ENCODE measurements at regions not wholly inside any gene's neighbourhood (a gene's known extent, or its start where the extent isn't known, plus 50 kb on each side); places are given as distances from the start of the nearest gene placed in this dataset.

DNA sequence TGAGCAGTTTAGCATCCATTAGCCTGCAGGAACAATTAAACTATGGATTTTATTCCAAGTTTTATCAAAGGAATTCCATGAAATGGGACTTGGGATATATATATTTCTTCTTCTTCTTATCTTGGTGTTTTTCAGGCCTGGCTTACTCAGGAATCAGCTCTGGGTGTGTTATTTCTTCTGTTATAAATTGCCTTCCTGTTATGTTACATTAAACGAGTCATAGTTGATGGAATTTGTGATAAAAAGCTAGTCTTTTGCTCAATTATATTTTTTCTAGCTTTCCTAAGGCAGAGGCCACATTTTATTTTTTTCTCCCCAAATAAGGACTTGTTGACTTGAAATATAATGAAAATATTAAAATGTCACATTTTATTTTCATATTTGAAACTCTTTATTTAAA, 141.3 kb downstream of the EPC1 start:
- TF ChIP-seq, protein P1, sequence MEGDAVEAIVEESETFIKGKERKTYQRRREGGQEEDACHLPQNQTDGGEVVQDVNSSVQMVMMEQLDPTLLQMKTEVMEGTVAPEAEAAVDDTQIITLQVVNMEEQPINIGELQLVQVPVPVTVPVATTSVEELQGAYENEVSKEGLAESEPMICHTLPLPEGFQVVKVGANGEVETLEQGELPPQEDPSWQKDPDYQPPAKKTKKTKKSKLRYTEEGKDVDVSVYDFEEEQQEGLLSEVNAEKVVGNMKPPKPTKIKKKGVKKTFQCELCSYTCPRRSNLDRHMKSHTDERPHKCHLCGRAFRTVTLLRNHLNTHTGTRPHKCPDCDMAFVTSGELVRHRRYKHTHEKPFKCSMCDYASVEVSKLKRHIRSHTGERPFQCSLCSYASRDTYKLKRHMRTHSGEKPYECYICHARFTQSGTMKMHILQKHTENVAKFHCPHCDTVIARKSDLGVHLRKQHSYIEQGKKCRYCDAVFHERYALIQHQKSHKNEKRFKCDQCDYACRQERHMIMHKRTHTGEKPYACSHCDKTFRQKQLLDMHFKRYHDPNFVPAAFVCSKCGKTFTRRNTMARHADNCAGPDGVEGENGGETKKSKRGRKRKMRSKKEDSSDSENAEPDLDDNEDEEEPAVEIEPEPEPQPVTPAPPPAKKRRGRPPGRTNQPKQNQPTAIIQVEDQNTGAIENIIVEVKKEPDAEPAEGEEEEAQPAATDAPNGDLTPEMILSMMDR (IDR thresholded peaks at IDR 0.05; ENCODE audit: poor library complexity) = no peak
- no peak for TF ChIP-seq EZH2 (IDR thresholded peaks at IDR 0.05; ENCODE audit: borderline replicate concordance)
- TF ChIP-seq EZH2phosphoT487 (IDR thresholded peaks at IDR 0.05; ENCODE audit: low read depth, severe bottlenecking, unreplicated experiment) = no peak
